SK-N-MC (cell line): ENCODE measurements at regions not wholly inside any gene's neighbourhood (a gene's known extent, or its start where the extent isn't known, plus 50 kb on each side); places are given as distances from the start of the nearest gene placed in this dataset.

ENCODE experiments used
- EZH2 ChIP-seq: fragments of 200-600 bp; sonication (generic); IDR thresholded peaks from one replicate; pipeline ENCODE4 v1.6.1; 2017; ENCODE audit warnings: antibody characterized with exemption
- POLR2AphosphoS5 ChIP-seq: IDR thresholded peaks from 2 replicates; pipeline ENCODE4 v1.6.1; 2012; ENCODE audit warnings: mild to moderate bottlenecking, low read depth, low read length, borderline replicate concordance

DNA sequence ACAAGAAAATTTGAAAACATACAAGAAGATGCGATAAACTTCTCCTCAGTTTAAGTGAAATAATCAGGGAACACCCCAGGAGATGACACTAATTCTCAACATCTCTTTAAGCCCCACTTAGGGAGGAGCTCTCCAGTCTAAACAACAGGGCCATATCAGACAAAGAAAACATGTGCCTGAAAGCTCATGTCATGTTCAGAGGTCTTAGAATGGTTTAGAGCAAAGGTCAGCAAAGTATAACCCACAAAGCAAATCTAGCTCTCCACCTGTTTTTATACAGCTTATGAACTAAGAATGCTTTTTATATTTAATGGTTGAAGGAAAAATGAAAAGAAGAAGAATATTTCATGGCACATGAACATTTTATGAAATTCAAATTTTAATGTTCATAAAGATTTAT lies 155.6 kb upstream of the NOL4 start:
- no peak for TF ChIP-seq POLR2AphosphoS5
- no peak for TF ChIP-seq EZH2
